ENCODE measurements at regions not wholly inside any gene's neighbourhood (a gene's known extent, or its start where the extent isn't known, plus 50 kb on each side); places are given as distances from the start of the nearest gene placed in this dataset.

DNA sequence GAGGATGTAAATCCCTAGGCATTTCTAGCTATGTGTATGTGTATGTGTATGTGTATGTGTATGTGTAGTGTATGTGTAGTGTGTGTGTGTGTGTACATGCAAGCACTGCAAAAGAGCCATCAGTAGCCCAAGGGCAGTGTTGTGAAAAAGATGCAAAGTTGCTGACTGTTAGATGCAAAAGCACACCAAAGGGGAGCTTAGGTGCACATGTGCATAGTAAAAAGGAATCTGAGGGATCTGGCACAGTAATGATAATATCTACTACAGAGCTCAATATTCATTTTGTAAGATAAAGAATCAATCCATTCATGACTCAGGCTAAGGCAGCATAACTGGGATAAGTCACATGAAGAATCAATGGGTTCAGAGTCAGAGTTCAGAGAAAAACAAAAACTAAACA is 80.2 kb downstream of the TMEM47 start:
- no peak overlapping the region for H3K9ac ChIP-seq (ENCODE audit: low read depth, low read length)
- no peaks in the 10 kb centered on the region for H3K27me3 ChIP-seq (ENCODE audit: control insufficient read depth, insufficient read depth, low read length)
- no peaks in the 10 kb centered on the region for H3K9me3 ChIP-seq (ENCODE audit: control insufficient read depth, insufficient read depth, low read length)
- peaks cover 19% of the 10 kb centered on the region for H3K4me1 ChIP-seq (ENCODE audit: control insufficient read depth, insufficient read depth, low read length)
- no peak overlapping the region for H3K4me3 ChIP-seq (ENCODE audit: low read depth, low read length)
- no peaks in the 10 kb centered on the region for H3K36me3 ChIP-seq (ENCODE audit: control insufficient read depth, insufficient read depth, low read length)

DNA sequence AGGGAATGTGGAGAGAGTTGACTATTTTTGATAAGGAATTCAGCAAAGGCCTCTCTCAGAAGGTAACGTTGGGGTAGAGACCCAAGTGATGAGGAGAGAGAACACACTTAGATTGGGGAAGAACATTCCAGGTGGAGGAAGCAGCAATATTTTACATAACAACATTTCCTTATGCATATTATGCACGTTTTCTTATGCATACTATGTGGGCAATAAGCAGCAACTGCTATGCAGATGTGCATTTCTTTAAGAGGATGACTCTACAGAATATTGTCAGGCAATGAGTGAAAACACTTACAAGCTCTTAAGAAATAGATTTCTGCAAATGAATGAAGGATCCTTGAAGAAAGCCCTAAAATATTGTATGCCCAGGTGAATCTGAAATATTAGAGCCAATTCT is 91.1 kb downstream of the TMEM47 start:
- Histone ChIP-seq H3K4me3 (ENCODE audit: low read depth, low read length) (no peak overlapping the region), H3K9ac (ENCODE audit: low read depth, low read length) (no peak overlapping the region), H3K4me1 (ENCODE audit: control insufficient read depth, insufficient read depth, low read length) (peaks cover 35% of the 10 kb centered on the region), H3K27me3 (ENCODE audit: control insufficient read depth, insufficient read depth, low read length) (no peaks in the 10 kb centered on the region), H3K36me3 (ENCODE audit: control insufficient read depth, insufficient read depth, low read length) (peaks cover 3% of the 10 kb centered on the region), H3K9me3 (ENCODE audit: control insufficient read depth, insufficient read depth, low read length) (peaks cover 10% of the 10 kb centered on the region)

- Histone ChIP-seq H3K36me3 (ENCODE audit: control insufficient read depth, insufficient read depth, low read length) (no peaks in the 10 kb centered on the region), H3K4me3 (ENCODE audit: low read depth, low read length) (no peak overlapping the region), H3K9me3 (ENCODE audit: control insufficient read depth, insufficient read depth, low read length) (peaks cover 5% of the 10 kb centered on the region), H3K27me3 (ENCODE audit: control insufficient read depth, insufficient read depth, low read length) (no peaks in the 10 kb centered on the region), H3K9ac (ENCODE audit: low read depth, low read length) (no peak overlapping the region), H3K4me1 (ENCODE audit: control insufficient read depth, insufficient read depth, low read length) (peaks cover 53% of the 10 kb centered on the region)
Measured at GRCh38 chrX:34563804-34564203, 93.3 kb downstream of the TMEM47 start.

- Histone ChIP-seq H3K9me3 (ENCODE audit: control insufficient read depth, insufficient read depth, low read length) (no peaks in the 10 kb centered on the region), H3K9ac (ENCODE audit: low read depth, low read length) (no peak overlapping the region), H3K27me3 (ENCODE audit: control insufficient read depth, insufficient read depth, low read length) (no peaks in the 10 kb centered on the region), H3K36me3 (ENCODE audit: control insufficient read depth, insufficient read depth, low read length) (no peaks in the 10 kb centered on the region), H3K4me3 (ENCODE audit: low read depth, low read length) (no peak overlapping the region), H3K4me1 (ENCODE audit: control insufficient read depth, insufficient read depth, low read length) (peaks cover 61% of the 10 kb centered on the region)
Measured at GRCh38 chrX:34563061-34563460, 94.0 kb downstream of the TMEM47 start.

GRCh38 chrX:34562006-34562405 is 95.1 kb downstream of the TMEM47 start:
- Histone ChIP-seq H3K4me1 (ENCODE audit: control insufficient read depth, insufficient read depth, low read length) (peaks cover 68% of the 10 kb centered on the region), H3K36me3 (ENCODE audit: control insufficient read depth, insufficient read depth, low read length) (no peaks in the 10 kb centered on the region), H3K9me3 (ENCODE audit: control insufficient read depth, insufficient read depth, low read length) (no peaks in the 10 kb centered on the region), H3K27me3 (ENCODE audit: control insufficient read depth, insufficient read depth, low read length) (no peaks in the 10 kb centered on the region), H3K4me3 (ENCODE audit: low read depth, low read length) (no peak overlapping the region), H3K9ac (ENCODE audit: low read depth, low read length) (no peak overlapping the region)

DNA sequence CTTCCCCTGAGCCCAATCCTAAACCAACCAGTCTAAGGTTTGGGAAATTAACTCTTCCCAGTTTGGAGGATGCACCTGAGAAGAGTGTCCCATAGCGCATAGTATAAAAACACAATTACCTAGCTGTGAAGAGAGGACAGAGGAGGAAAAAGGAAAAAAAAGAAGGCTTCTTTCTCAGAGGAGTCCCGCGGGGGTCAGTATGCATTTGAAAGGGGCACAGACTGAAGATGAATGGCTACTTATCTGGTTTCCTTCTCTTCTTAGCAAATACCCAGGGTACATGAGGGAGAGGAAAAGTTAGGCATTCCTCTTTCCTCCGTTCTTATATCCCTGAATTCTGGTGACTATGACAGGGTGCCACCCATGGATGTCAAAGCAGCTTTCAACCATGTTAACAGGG is 96.9 kb downstream of the TMEM47 start:
- Histone ChIP-seq H3K9ac (ENCODE audit: low read depth, low read length) (no peak overlapping the region), H3K4me1 (ENCODE audit: control insufficient read depth, insufficient read depth, low read length) (peaks cover 56% of the 10 kb centered on the region), H3K27me3 (ENCODE audit: control insufficient read depth, insufficient read depth, low read length) (peaks cover 3% of the 10 kb centered on the region), H3K9me3 (ENCODE audit: control insufficient read depth, insufficient read depth, low read length) (no peaks in the 10 kb centered on the region), H3K4me3 (ENCODE audit: low read depth, low read length) (peak overlapping the region; percentile 15), H3K36me3 (ENCODE audit: control insufficient read depth, insufficient read depth, low read length) (no peaks in the 10 kb centered on the region)

GRCh38 chrX:34559325-34559724 is 97.8 kb downstream of the TMEM47 start:
- Histone ChIP-seq H3K9me3 (ENCODE audit: control insufficient read depth, insufficient read depth, low read length) (no peaks in the 10 kb centered on the region), H3K4me1 (ENCODE audit: control insufficient read depth, insufficient read depth, low read length) (peaks cover 51% of the 10 kb centered on the region), H3K36me3 (ENCODE audit: control insufficient read depth, insufficient read depth, low read length) (no peaks in the 10 kb centered on the region), H3K27me3 (ENCODE audit: control insufficient read depth, insufficient read depth, low read length) (peaks cover 5% of the 10 kb centered on the region), H3K4me3 (ENCODE audit: low read depth, low read length) (peak overlapping the region; percentile 14), H3K9ac (ENCODE audit: low read depth, low read length) (peak overlapping the region; percentile 78)

DNA sequence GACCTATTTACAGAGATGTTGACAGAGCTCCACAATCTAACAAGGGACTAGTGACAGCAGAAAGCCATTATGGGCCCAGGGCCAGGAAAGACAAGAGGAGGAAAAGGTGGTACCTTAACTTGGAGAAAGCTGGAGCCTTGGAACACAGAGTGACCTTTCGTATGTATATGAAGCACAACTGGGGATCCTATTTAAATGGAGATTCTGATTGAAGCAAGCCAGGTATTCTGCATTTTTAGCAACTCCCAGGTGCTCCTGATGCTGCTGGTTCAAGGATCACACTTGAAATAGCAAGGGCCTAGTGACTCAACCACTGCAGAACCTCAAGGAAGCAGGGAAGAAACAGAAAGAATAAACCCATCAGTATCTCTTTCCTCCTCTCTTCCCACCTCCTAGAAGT is 99.4 kb downstream of the TMEM47 start:
- peaks cover 43% of the 10 kb centered on the region for H3K4me1 ChIP-seq (ENCODE audit: control insufficient read depth, insufficient read depth, low read length)
- H3K4me3 ChIP-seq (ENCODE audit: low read depth, low read length): no peak overlapping the region
- peaks cover 5% of the 10 kb centered on the region for H3K27me3 ChIP-seq (ENCODE audit: control insufficient read depth, insufficient read depth, low read length)
- H3K9me3 ChIP-seq (ENCODE audit: control insufficient read depth, insufficient read depth, low read length): no peaks in the 10 kb centered on the region
- H3K36me3 ChIP-seq (ENCODE audit: control insufficient read depth, insufficient read depth, low read length): no peaks in the 10 kb centered on the region
- H3K9ac ChIP-seq (ENCODE audit: low read depth, low read length): no peak overlapping the region

DNA sequence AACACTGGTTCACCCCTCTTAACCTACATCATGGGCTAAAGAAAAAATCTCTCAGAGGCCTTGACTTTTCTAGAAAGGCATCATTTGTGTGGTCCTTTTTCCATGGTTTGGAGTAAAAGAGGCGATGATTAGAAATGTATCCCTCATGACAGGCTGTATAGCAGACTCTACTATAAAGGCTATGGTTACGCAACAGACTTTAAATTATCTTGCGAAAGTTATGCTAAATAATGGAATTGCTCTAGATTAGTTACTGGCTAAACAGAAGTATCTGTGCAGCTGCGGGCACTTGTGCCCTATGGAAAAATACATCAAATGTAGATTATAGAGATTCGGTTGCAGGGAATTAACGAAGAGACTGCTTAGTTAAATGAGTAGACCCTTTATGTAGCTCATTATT is 101.6 kb downstream of the TMEM47 start:
- Histone ChIP-seq H3K9ac (ENCODE audit: low read depth, low read length) (no peak overlapping the region), H3K4me1 (ENCODE audit: control insufficient read depth, insufficient read depth, low read length) (peaks cover 36% of the 10 kb centered on the region), H3K27me3 (ENCODE audit: control insufficient read depth, insufficient read depth, low read length) (peaks cover 5% of the 10 kb centered on the region), H3K4me3 (ENCODE audit: low read depth, low read length) (no peak overlapping the region), H3K9me3 (ENCODE audit: control insufficient read depth, insufficient read depth, low read length) (no peaks in the 10 kb centered on the region), H3K36me3 (ENCODE audit: control insufficient read depth, insufficient read depth, low read length) (no peaks in the 10 kb centered on the region)

DNA sequence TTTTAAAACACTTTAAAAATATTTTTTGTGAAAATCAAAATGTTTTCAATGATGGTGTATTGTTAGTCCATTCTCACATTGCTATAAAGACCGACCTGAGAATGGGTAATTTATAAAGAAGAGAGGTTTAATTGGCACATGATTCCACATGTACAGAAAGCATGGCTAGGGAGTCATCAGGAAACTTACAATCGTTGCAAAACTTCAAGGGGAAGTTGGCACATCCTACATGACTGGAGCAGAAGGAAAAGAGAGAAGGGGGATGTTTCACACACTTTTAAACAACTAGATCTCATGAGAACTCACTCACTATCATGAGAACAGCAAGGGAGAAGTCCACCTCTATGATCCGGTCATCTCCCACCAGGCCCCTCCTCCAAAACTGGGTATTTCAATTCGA is 110.7 kb downstream of the TMEM47 start:
- Histone ChIP-seq H3K36me3 (ENCODE audit: control insufficient read depth, insufficient read depth, low read length) (no peaks in the 10 kb centered on the region), H3K27me3 (ENCODE audit: control insufficient read depth, insufficient read depth, low read length) (no peaks in the 10 kb centered on the region), H3K9ac (ENCODE audit: low read depth, low read length) (no peak overlapping the region), H3K4me1 (ENCODE audit: control insufficient read depth, insufficient read depth, low read length) (no peaks in the 10 kb centered on the region), H3K4me3 (ENCODE audit: low read depth, low read length) (no peak overlapping the region), H3K9me3 (ENCODE audit: control insufficient read depth, insufficient read depth, low read length) (no peaks in the 10 kb centered on the region)

DNA sequence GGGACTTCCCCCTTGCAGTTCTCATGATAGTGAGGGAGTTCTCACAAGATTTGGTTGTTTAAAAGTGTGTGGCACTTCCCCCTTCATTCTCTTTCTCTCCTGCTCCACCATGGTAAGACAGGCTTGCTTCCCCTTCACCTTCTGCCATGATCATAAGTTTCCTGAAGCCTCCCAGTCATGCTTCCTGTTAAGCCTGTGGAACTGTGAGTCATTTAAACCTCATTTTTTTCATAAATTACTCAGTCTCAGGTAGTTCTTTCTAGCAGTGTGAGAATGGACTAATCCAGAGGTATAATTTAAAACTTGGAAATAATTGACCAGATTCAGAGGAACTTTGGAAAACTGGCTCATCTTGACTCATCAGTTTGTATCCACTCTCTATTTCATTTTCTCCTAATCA is 129.0 kb downstream of the TMEM47 start:
- H3K27me3 ChIP-seq (ENCODE audit: control insufficient read depth, insufficient read depth, low read length): no peaks in the 10 kb centered on the region
- no peak overlapping the region for H3K9ac ChIP-seq (ENCODE audit: low read depth, low read length)
- H3K36me3 ChIP-seq (ENCODE audit: control insufficient read depth, insufficient read depth, low read length): no peaks in the 10 kb centered on the region
- H3K4me1 ChIP-seq (ENCODE audit: control insufficient read depth, insufficient read depth, low read length): no peaks in the 10 kb centered on the region
- no peaks in the 10 kb centered on the region for H3K9me3 ChIP-seq (ENCODE audit: control insufficient read depth, insufficient read depth, low read length)
- no peak overlapping the region for H3K4me3 ChIP-seq (ENCODE audit: low read depth, low read length)

GRCh38 chrX:34521563-34521962 is 135.5 kb downstream of the TMEM47 start:
- H3K27me3 ChIP-seq (ENCODE audit: control insufficient read depth, insufficient read depth, low read length): no peaks in the 10 kb centered on the region
- no peaks in the 10 kb centered on the region for H3K36me3 ChIP-seq (ENCODE audit: control insufficient read depth, insufficient read depth, low read length)
- no peak overlapping the region for H3K9ac ChIP-seq (ENCODE audit: low read depth, low read length)
- H3K9me3 ChIP-seq (ENCODE audit: control insufficient read depth, insufficient read depth, low read length): no peaks in the 10 kb centered on the region
- H3K4me1 ChIP-seq (ENCODE audit: control insufficient read depth, insufficient read depth, low read length): peaks cover 3% of the 10 kb centered on the region
- H3K4me3 ChIP-seq (ENCODE audit: low read depth, low read length): no peak overlapping the region

- Histone ChIP-seq H3K27me3 (ENCODE audit: control insufficient read depth, insufficient read depth, low read length) (no peaks in the 10 kb centered on the region), H3K9me3 (ENCODE audit: control insufficient read depth, insufficient read depth, low read length) (no peaks in the 10 kb centered on the region), H3K4me3 (ENCODE audit: low read depth, low read length) (no peak overlapping the region), H3K36me3 (ENCODE audit: control insufficient read depth, insufficient read depth, low read length) (no peaks in the 10 kb centered on the region), H3K4me1 (ENCODE audit: control insufficient read depth, insufficient read depth, low read length) (no peaks in the 10 kb centered on the region), H3K9ac (ENCODE audit: low read depth, low read length) (no peak overlapping the region)
Measured at GRCh38 chrX:34509394-34509793, 147.7 kb downstream of the TMEM47 start.

Measured in iPS-15b (cell line).